A549 (cell line): ENCODE measurements at regions not wholly inside any gene's neighbourhood (a gene's known extent, or its start where the extent isn't known, plus 50 kb on each side); places are given as distances from the start of the nearest gene placed in this dataset.

ENCODE experiments used
- ATAC-seq, 2 experiments: fragments of 200-7000 bp in 1 of 2; fragments of >200 bp in 1 of 2; cut with Nextera tagmentation in 1 of 2; cut with Tn5 transposase in 1 of 2; 3 replicates each; pipeline versions ENCODE4 v1.8.0 to v1.9.1; 2018 to 2020; ENCODE audit warnings: mild to moderate bottlenecking in 1 of 2, moderate library complexity in 1 of 2
- CTCF ChIA-PET: fragments of 300-600 bp; sonication (Branson Sonifier 250); formaldehyde crosslinking; extraction: SDS; loops from one replicate; lab custom pipeline; 2021; ENCODE audit warnings: antibody characterized with exemption, inconsistent platforms; lab: Yijun Ruan, JAX
- POLR2A ChIA-PET: fragments of 350-600 bp; formaldehyde crosslinking; extraction: SDS; loops from one replicate; lab custom pipeline; 2021; ENCODE audit warnings: antibody characterized with exemption, inconsistent platforms; lab: Yijun Ruan, JAX
- DNase-seq, 2 experiments: peaks; one replicate each; pipeline versions ENCODE4 v3.0.0 to v3.0.0-alpha.2; 2011 to 2016; ENCODE audit warnings: low read depth in 1 of 2, low spot score in 1 of 2
- FAIRE-seq: peaks from 2 replicates; lab custom pipeline; 2011; peaks lifted over from hg19 to GRCh38; lab: Jason Lieb, UNC
- H3K27ac ChIP-seq, 2 experiments: fragments of >200 bp; sonication (Bioruptor Twin); formaldehyde crosslinking; 3 replicates each; pipeline ENCODE4 v1.5.1; 2016 to 2017
- H3K4me1 ChIP-seq: fragments of >200 bp; sonication (Bioruptor Twin); formaldehyde crosslinking; 3 replicates; pipeline ENCODE4 v1.6.1; 2016
- H3K4me2 ChIP-seq: fragments of >200 bp; sonication (Bioruptor Twin); formaldehyde crosslinking; 3 replicates; pipeline ENCODE4 v1.6.1; 2016
- H3K4me3 ChIP-seq: fragments of >200 bp; sonication (Bioruptor Twin); formaldehyde crosslinking; 3 replicates; pipeline ENCODE4 v1.5.1; 2016
- H3K9me3 ChIP-seq: fragments of >200 bp; sonication (Bioruptor Twin); formaldehyde crosslinking; 3 replicates; pipeline ENCODE4 v1.6.1; 2016
- CEBPB ChIP-seq, 2 experiments: fragments of >200 bp in 1 of 2; sonication (Bioruptor Twin) in 1 of 2; formaldehyde crosslinking in 1 of 2; IDR thresholded peaks; 2 replicates each; pipeline ENCODE4 v1.6.1; 2012 to 2016
- ELK1 ChIP-seq: fragments of 150-350 bp; IDR thresholded peaks from 2 replicates; pipeline ENCODE4 v1.6.1; 2014; ENCODE audit warnings: low read depth, mild to moderate bottlenecking, low read length
- ESRRA ChIP-seq: fragments of 150-350 bp; IDR thresholded peaks from 2 replicates; pipeline ENCODE4 v1.6.1; 2014; ENCODE audit warnings: mild to moderate bottlenecking, low read length, borderline replicate concordance
- FOSL2 ChIP-seq, 2 experiments: fragments of 450-650 bp in 1 of 2; fragments of >200 bp in 1 of 2; sonication (Bioruptor Twin) in 1 of 2; formaldehyde crosslinking; IDR thresholded peaks; 2 replicates each; pipeline versions ENCODE4 v1.5.0 to v1.6.1; 2016 to 2020; ENCODE audit warnings: mild to moderate bottlenecking in 1 of 2, moderate library complexity in 1 of 2
- FOXS1 ChIP-seq: fragments of 250-450 bp; sonication (Bioruptor Pico); IDR thresholded peaks from 2 replicates; pipeline ENCODE4 v1.5.0; 2020; ENCODE audit warnings: mild to moderate bottlenecking, moderate library complexity
- HMGXB4 ChIP-seq: fragments of 250-450 bp; sonication (Bioruptor Pico); IDR thresholded peaks from 2 replicates; pipeline ENCODE4 v1.5.0; 2021; ENCODE audit warnings: mild to moderate bottlenecking, moderate library complexity, borderline replicate concordance
- HOXA7 ChIP-seq: fragments of 250-450 bp; sonication (Bioruptor Pico); IDR thresholded peaks from 2 replicates; pipeline ENCODE4 v1.5.0; 2020; ENCODE audit warnings: mild to moderate bottlenecking, moderate library complexity
- HOXB5 ChIP-seq: fragments of 250-450 bp; sonication (Bioruptor Pico); IDR thresholded peaks from 2 replicates; pipeline ENCODE4 v1.5.0; 2020; ENCODE audit warnings: mild to moderate bottlenecking, moderate library complexity
- JUN ChIP-seq, 2 experiments: fragments of >200 bp; sonication (Bioruptor Twin); formaldehyde crosslinking; IDR thresholded peaks; 2 replicates in 1 of 2; 3 replicates in 1 of 2; pipeline ENCODE4 v1.6.1; 2016 to 2017
- KDM1A ChIP-seq: fragments of 200-600 bp; sonication (generic); IDR thresholded peaks from 2 replicates; pipeline ENCODE4 v1.6.1; 2016; ENCODE audit warnings: low read depth, mild to moderate bottlenecking
- NFE2L2 ChIP-seq: fragments of 150-350 bp; conservative IDR thresholded peaks from 2 replicates; pipeline ENCODE4 v1.6.1; 2014; ENCODE audit warnings: low read length
- RAD21 ChIP-seq, 2 experiments: fragments of >200 bp in 1 of 2; sonication (Bioruptor Twin) in 1 of 2; formaldehyde crosslinking in 1 of 2; IDR thresholded peaks in 1 of 2; conservative IDR thresholded peaks in 1 of 2; 2 replicates in 1 of 2; 3 replicates in 1 of 2; pipeline ENCODE4 v1.6.1; 2012 to 2018; ENCODE audit warnings: inconsistent platforms in 1 of 2
- RCOR1 ChIP-seq: fragments of 150-350 bp; IDR thresholded peaks from 2 replicates; pipeline ENCODE4 v1.6.1; 2014; ENCODE audit warnings: antibody characterized with exemption, low read length, low read depth
- REST ChIP-seq: fragments of 200-600 bp; sonication (generic); IDR thresholded peaks from 2 replicates; pipeline ENCODE4 v1.6.1; 2016; ENCODE audit warnings: antibody characterized with exemption, mild to moderate bottlenecking, moderate library complexity
- RNF2 ChIP-seq: fragments of 200-600 bp; sonication (generic); IDR thresholded peaks from 2 replicates; pipeline ENCODE4 v1.6.1; 2016; ENCODE audit warnings: low read depth, mild to moderate bottlenecking, antibody characterized with exemption, moderate library complexity, borderline replicate concordance
- ZFP36 ChIP-seq: fragments of 450-650 bp; IDR thresholded peaks from 2 replicates; pipeline ENCODE4 v1.6.1; 2014; ENCODE audit warnings: borderline replicate concordance; ENCODE audit not compliant: partially characterized antibody
- ZNF302 ChIP-seq: fragments of 250-450 bp; sonication (Bioruptor Pico); IDR thresholded peaks from 2 replicates; pipeline ENCODE4 v1.9.0; 2021; ENCODE audit warnings: inconsistent platforms, mild to moderate bottlenecking, moderate library complexity
- WGBS: methylation state at CpG from one replicate; pipeline ENCODE4 v1.1.6; 2017; ENCODE audit errors: missing lambda C conversion rate; 5-methylcytosine and 5-hydroxymethylcytosine counted together
- TF ChIP-seq, protein P1 (sequence below): IDR thresholded peaks from 2 replicates; pipeline ENCODE4 v1.6.1; 2012

DNA sequence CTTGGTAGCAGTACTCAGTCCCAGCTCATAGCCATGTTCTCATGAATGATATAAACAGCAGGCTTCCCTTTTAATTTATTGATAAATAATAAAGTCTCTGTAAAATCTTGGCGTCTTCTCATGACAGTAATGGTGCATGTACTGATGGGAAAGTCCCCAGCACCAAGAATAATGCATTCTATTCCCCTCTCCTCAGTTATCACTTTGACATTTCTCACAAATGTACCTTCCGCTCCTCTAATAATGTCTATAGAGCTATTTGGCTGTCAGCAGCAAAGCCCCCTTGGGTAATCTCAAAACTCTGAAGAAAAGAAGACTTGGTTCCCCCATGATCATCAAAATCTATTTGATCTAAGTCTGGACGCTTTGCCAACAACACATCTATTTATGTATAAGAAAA is 185.0 kb upstream of the SPTLC3 start:
- Histone ChIP-seq H3K4me3 (no peak overlapping the region), H3K9me3 (no peaks in the 10 kb centered on the region), H3K4me1 (no peaks in the 10 kb centered on the region), H3K27ac (no peak overlapping the region), H3K4me2 (no peak overlapping the region)
- no peak for ATAC-seq
- FAIRE-seq, result no peak
- no peak for DNase-seq
- 20% methylated on average over 3 of the region's 3 CpGs for WGBS
- POLR2A ChIA-PET, result no interaction called here
- no peak for TF ChIP-seq HOXB5 (CRISPR knock-in tag)
- CTCF ChIA-PET, result no interaction called here

- FAIRE-seq (no peak), DNase-seq (no peak), ATAC-seq (no peak)
- Histone ChIP-seq H3K27ac (no peak overlapping the region), H3K9me3 (no peaks in the 10 kb centered on the region), H3K4me1 (no peaks in the 10 kb centered on the region), H3K4me3 (no peak overlapping the region), H3K4me2 (no peak overlapping the region)
- 8% methylated on average over 6 of the region's 6 CpGs for WGBS
- POLR2A ChIA-PET, result no interaction called here
- no peak for TF ChIP-seq ESRRA
- TF ChIP-seq HMGXB4 (CRISPR knock-in tag), result no peak
- TF ChIP-seq HOXA7 (CRISPR knock-in tag), result no peak
- TF ChIP-seq ELK1, result no peak
- no peak for TF ChIP-seq RAD21 (conservative IDR thresholded peaks at IDR 0.05 in 1 of 2, IDR thresholded peaks at IDR 0.05 in 1 of 2)
- TF ChIP-seq, protein P1, sequence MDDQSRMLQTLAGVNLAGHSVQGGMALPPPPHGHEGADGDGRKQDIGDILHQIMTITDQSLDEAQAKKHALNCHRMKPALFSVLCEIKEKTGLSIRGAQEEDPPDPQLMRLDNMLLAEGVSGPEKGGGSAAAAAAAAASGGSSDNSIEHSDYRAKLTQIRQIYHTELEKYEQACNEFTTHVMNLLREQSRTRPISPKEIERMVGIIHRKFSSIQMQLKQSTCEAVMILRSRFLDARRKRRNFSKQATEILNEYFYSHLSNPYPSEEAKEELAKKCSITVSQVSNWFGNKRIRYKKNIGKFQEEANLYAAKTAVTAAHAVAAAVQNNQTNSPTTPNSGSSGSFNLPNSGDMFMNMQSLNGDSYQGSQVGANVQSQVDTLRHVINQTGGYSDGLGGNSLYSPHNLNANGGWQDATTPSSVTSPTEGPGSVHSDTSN, result no peak
- no peak for TF ChIP-seq ZFP36
- no peak for TF ChIP-seq FOXS1 (CRISPR knock-in tag)
- TF ChIP-seq NFE2L2, result no peak
- no peak for TF ChIP-seq RNF2
- TF ChIP-seq ZNF302 (CRISPR knock-in tag), result no peak
- no peak for TF ChIP-seq JUN (IDR thresholded peaks at IDR 0.05)
- no peak for TF ChIP-seq FOSL2 (IDR thresholded peaks at IDR 0.05)
- no peak for TF ChIP-seq FOSL2 (CRISPR knock-in tag; IDR thresholded peaks at IDR 0.05)
- TF ChIP-seq CEBPB (IDR thresholded peaks at IDR 0.05), result no peak
- TF ChIP-seq RCOR1, result no peak
- no peak for TF ChIP-seq KDM1A
- no peak for TF ChIP-seq REST
- CTCF ChIA-PET, result no interaction called here
Measured at GRCh38 chr20:12824328-12825225, 184.2 kb upstream of the SPTLC3 start.
